Common myeloid progenitor, CD34-positive (primary cell): ENCODE measurements at regions not wholly inside any gene's neighbourhood (a gene's known extent, or its start where the extent isn't known, plus 50 kb on each side); places are given as distances from the start of the nearest gene placed in this dataset.

ENCODE experiments used
- CTCF ChIA-PET: fragments of 350-600 bp; sonication (Branson Sonifier 250); formaldehyde crosslinking; loops from one replicate; lab custom pipeline; 2021; ENCODE audit warnings: antibody characterized with exemption; lab: Charles Lee
- POLR2A ChIA-PET: fragments of 350-600 bp; sonication (Branson Sonifier 250); formaldehyde crosslinking; loops from one replicate; lab custom pipeline; 2021; ENCODE audit warnings: antibody characterized with exemption; lab: Charles Lee
- DNase-seq, 3 donors: peaks; one replicate each; pipeline versions ENCODE4 v3.0.0 to v3.0.0-alpha.2; 2013
- H3K27ac ChIP-seq, 2 experiments: 1 replicate in 1 of 2; 2 replicates in 1 of 2; pipeline ENCODE4 v1.7.0; 2013; ENCODE audit warnings: inconsistent platforms in 2 of 2, low read length in 2 of 2, mild to moderate bottlenecking in 2 of 2, low read depth in 1 of 2, moderate library complexity in 1 of 2; ENCODE audit not compliant: severe bottlenecking in 2 of 2, insufficient read depth in 1 of 2, poor library complexity in 1 of 2
- H3K27me3 ChIP-seq, 5 experiments: replicated peaks in 2 of 5; 1 replicate in 3 of 5; 2 replicates in 2 of 5; pipeline versions ENCODE4 v1.6.1 to v1.7.0; 2013; ENCODE audit warnings: low read length in 4 of 5, mild to moderate bottlenecking in 2 of 5, moderate library complexity in 2 of 5, inconsistent platforms in 1 of 5; ENCODE audit not compliant: insufficient read depth in 5 of 5, control insufficient read depth in 4 of 5
- H3K36me3 ChIP-seq, 4 experiments: 1 replicate in 2 of 4; 2 replicates in 2 of 4; pipeline versions ENCODE4 v1.6.1 to v1.7.0; 2013; ENCODE audit warnings: low read length in 3 of 4, control low read depth in 1 of 4, mild to moderate bottlenecking in 1 of 4; ENCODE audit not compliant: control insufficient read depth in 4 of 4, insufficient read depth in 4 of 4
- H3K4me1 ChIP-seq, 4 experiments: 1 replicate in 3 of 4; 2 replicates in 1 of 4; pipeline versions ENCODE4 v1.6.1 to v1.7.1; 2013; ENCODE audit warnings: low read length in 3 of 4, mild to moderate bottlenecking in 3 of 4, control low read depth in 1 of 4, inconsistent platforms in 1 of 4, moderate library complexity in 1 of 4; ENCODE audit not compliant: control insufficient read depth in 4 of 4, insufficient read depth in 4 of 4; ENCODE audit errors: control extremely low read depth in 1 of 4
- H3K4me3 ChIP-seq, 7 experiments: 1 replicate in 4 of 7; 2 replicates in 3 of 7; pipeline versions ENCODE4 v1.5.1 to v1.7.0; 2013; ENCODE audit warnings: mild to moderate bottlenecking in 7 of 7, low read length in 6 of 7, moderate library complexity in 6 of 7, inconsistent platforms in 2 of 7, low read depth in 2 of 7, control low read depth in 1 of 7; ENCODE audit not compliant: insufficient read depth in 4 of 7, control insufficient read depth in 1 of 7; ENCODE audit errors: extremely low read depth in 1 of 7
- H3K9me3 ChIP-seq, 5 experiments: 1 replicate in 4 of 5; 2 replicates in 1 of 5; pipeline versions ENCODE4 v1.6.1 to v1.7.1; 2013; ENCODE audit warnings: low read length in 4 of 5, mild to moderate bottlenecking in 2 of 5, inconsistent platforms in 1 of 5, low read depth in 1 of 5, moderate library complexity in 1 of 5; ENCODE audit not compliant: control insufficient read depth in 4 of 5, insufficient read depth in 2 of 5; ENCODE audit errors: control extremely low read depth in 1 of 5
- WGBS: methylation state at CpG from one replicate; pipeline ENCODE4 v1.1.5; 2013; ENCODE audit not compliant: insufficient coverage; 5-methylcytosine and 5-hydroxymethylcytosine counted together

DNA sequence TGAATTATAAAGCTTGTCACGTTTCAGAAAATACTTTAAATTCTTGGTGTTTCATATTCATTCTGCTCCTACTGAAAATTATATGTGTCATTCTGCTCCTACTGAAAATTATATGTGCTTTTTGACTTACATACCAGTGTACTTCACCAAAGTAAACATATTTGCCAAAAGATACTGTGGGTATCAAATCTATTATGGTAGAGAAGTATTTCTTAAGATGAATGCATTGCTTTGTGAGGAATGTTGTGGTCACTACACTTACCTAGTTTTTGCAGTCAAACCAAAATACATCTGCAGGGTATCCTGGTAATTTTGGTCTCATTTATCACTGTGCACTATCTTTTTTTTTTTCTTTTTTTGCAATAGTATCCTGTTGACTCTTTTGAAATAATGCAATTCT, 287.7 kb upstream of the MAD2L1 start:
- no peak overlapping the region for H3K27ac ChIP-seq
- H3K36me3 ChIP-seq: no peaks in the 10 kb centered on the region
- H3K4me1 ChIP-seq: no peaks in the 10 kb centered on the region
- ChIA-PET CTCF (no interaction called here), POLR2A (no interaction called here)
- WGBS: no CpG with 5 or more reads among the region's 1 CpG
- H3K9me3 ChIP-seq: no peaks in the 10 kb centered on the region
- H3K4me3 ChIP-seq: no peak overlapping the region
- no peak for DNase-seq
- no peaks in the 10 kb centered on the region for H3K27me3 ChIP-seq

GRCh38 chr4:120353235-120353634, 286.6 kb upstream of the MAD2L1 start:
- Histone ChIP-seq H3K4me3 (no peak overlapping the region), H3K27me3 (no peaks in the 10 kb centered on the region), H3K27ac (no peak overlapping the region), H3K4me1 (no peaks in the 10 kb centered on the region), H3K36me3 (no peaks in the 10 kb centered on the region), H3K9me3 (peaks cover 0 to 1% (median 0%) of the 10 kb centered on the region in 5 experiments)
- 85% methylated on average over 5 of the region's 6 CpGs for WGBS
- POLR2A ChIA-PET: no interaction called here
- DNase-seq: no peak
- CTCF ChIA-PET: no interaction called here

GRCh38 chr4:120352739-120353138, 286.1 kb upstream of the MAD2L1 start:
- Histone ChIP-seq H3K4me1 (no peaks in the 10 kb centered on the region), H3K36me3 (no peaks in the 10 kb centered on the region), H3K9me3 (peaks cover 0 to 1% (median 0%) of the 10 kb centered on the region in 5 experiments), H3K4me3 (no peak overlapping the region), H3K27ac (no peak overlapping the region), H3K27me3 (no peaks in the 10 kb centered on the region)
- no peak for DNase-seq
- ChIA-PET POLR2A (no interaction called here), CTCF (no interaction called here)
- WGBS: no CpG with 5 or more reads among the region's 1 CpG

- Histone ChIP-seq H3K4me3 (no peak overlapping the region), H3K4me1 (no peaks in the 10 kb centered on the region), H3K9me3 (peaks cover 0 to 1% (median 0%) of the 10 kb centered on the region in 5 experiments), H3K27ac (no peak overlapping the region), H3K36me3 (no peaks in the 10 kb centered on the region), H3K27me3 (no peaks in the 10 kb centered on the region)
- ChIA-PET POLR2A (no interaction called here), CTCF (no interaction called here)
- WGBS: no CpG with 5 or more reads among the region's 1 CpG
- no peak for DNase-seq
These were observed 282.3 kb upstream of the MAD2L1 start for GRCh38 chr4:120348948-120349347.

DNA sequence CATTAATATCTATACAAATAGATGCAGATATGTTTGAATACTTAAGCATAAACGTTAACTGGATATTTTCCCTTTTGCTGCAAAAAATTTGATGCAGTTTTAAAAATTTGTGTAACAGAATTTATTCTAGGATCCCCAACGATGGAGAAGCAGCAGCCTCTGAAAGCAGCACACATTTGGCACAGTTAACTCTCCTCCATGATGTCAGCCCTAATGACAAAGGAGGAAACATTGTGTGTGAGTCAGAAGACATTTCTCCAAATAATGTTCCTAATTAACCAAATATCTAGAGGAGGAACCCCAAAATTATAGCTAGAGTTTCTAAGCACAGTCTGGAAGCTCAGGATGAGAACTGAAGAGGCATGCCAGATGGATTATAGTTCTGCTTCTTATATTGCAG, 281.9 kb upstream of the MAD2L1 start:
- WGBS: 80% methylated on average over 1 of the region's 2 CpGs
- Histone ChIP-seq H3K9me3 (peaks cover 0 to 1% (median 0%) of the 10 kb centered on the region in 5 experiments), H3K4me3 (no peak overlapping the region), H3K27me3 (no peaks in the 10 kb centered on the region), H3K27ac (no peak overlapping the region), H3K4me1 (no peaks in the 10 kb centered on the region), H3K36me3 (no peaks in the 10 kb centered on the region)
- CTCF ChIA-PET: interaction anchor here (0.8 kb wide), 1 partner anchor 26 kb away, joined by 3 read pairs; no protein-coding TSS in a partner anchor
- POLR2A ChIA-PET: no interaction called here
- DNase-seq: no peak

DNA sequence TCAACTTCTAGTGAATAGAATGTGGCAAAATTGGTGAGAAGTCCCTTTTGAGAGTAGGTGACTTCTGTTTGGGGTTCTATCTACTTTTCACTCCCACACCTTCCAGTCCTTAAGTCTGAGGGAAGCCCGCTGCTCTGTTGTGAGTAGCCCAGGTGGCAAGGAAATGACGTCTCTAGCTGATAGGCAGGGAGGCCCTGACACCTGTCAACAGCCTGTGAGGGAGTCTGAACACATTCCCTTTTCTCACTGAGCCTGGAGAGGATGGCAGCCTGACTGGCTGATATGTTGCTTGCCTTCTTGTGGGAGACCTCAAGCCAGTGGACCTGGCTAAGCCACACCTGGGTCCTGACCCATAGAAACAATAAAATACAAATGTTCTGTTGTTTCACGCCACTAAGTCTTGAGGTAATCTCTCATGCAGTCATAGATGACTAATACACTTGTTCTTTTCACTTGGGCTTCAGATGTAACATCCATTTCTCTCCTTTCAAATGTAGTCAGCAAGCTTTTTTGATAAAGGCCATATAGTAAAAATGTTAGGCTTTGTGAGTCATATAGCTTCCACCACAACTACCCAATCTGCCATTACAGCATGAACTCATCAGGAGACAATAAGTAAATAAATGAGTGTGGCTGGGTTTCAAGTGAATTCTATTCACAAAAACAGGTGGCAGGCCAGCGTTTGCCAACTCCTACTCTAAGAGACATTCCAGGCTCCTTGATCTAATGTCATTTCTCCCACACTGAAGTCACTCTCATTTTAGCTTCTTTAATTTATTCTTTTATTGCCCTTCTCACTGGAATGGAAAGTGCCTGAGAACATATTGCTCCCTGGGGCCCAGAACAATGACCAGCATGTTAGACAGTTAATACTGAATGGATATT, 265.1 kb upstream of the MAD2L1 start:
- Histone ChIP-seq H3K9me3 (no peaks in the 10 kb centered on the region), H3K27ac (no peak overlapping the region), H3K4me3 (no peak overlapping the region), H3K4me1 (no peaks in the 10 kb centered on the region), H3K27me3 (no peaks in the 10 kb centered on the region), H3K36me3 (no peaks in the 10 kb centered on the region)
- WGBS: 100% methylated on average over 2 of the region's 4 CpGs
- CTCF ChIA-PET: no interaction called here
- POLR2A ChIA-PET: interaction anchor here (0.6 kb wide), 1 partner anchor 68 kb away, joined by 4 read pairs; no protein-coding TSS in a partner anchor
- no peak for DNase-seq

- no peaks in the 10 kb centered on the region for H3K4me1 ChIP-seq
- POLR2A ChIA-PET: no interaction called here
- no peak overlapping the region for H3K4me3 ChIP-seq
- no peaks in the 10 kb centered on the region for H3K36me3 ChIP-seq
- H3K27me3 ChIP-seq: no peaks in the 10 kb centered on the region
- H3K9me3 ChIP-seq: no peaks in the 10 kb centered on the region
- WGBS: 100% methylated on average over 1 of the region's 1 CpG
- H3K27ac ChIP-seq: no peak overlapping the region
- DNase-seq: no peak
- CTCF ChIA-PET: no interaction called here
These were observed 262.7 kb upstream of the MAD2L1 start for GRCh38 chr4:120329386-120329785.
